ENCODE measurements at regions not wholly inside any gene's neighbourhood (a gene's known extent, or its start where the extent isn't known, plus 50 kb on each side); places are given as distances from the start of the nearest gene placed in this dataset.

GRCh38 chr20:5372371-5372770, 55.6 kb upstream of the PROKR2 start:
- no peak for TF ChIP-seq CTCF (IDR thresholded peaks at IDR 0.05; ENCODE audit: low read depth, low read length)
- no peak for DNase-seq (ENCODE audit: low read depth)
- no peak overlapping the region for H3K4me3 ChIP-seq (ENCODE audit: low read depth, low read length)

- no peak for TF ChIP-seq MYC (IDR thresholded peaks at IDR 0.05; ENCODE audit: low read depth, low read length)
- no peak overlapping the region for H3K4me3 ChIP-seq (ENCODE audit: low read depth, low read length)
- no peak for DNase-seq (ENCODE audit: low read depth)
These were observed 52.9 kb upstream of the PROKR2 start for GRCh38 chr20:5369629-5370028.

Measured in NB4 (cell line).